Liver (tissue), 8 donors: ENCODE measurements at regions not wholly inside any gene's neighbourhood (a gene's known extent, or its start where the extent isn't known, plus 50 kb on each side); places are given as distances from the start of the nearest gene placed in this dataset.

ENCODE experiments used
- DNase-seq: peaks from one replicate; pipeline ENCODE4 v3.0.0-alpha.2; 2017; ENCODE audit warnings: low spot score
- H3K27ac ChIP-seq, 2 donors: one replicate each; pipeline ENCODE4 v1.7.0; 2013; ENCODE audit warnings: inconsistent platforms in 2 of 2, low read length in 2 of 2, control low read depth in 1 of 2, low read depth in 1 of 2, mild to moderate bottlenecking in 1 of 2
- H3K27me3 ChIP-seq, 4 donors: one replicate each; pipeline versions ENCODE4 v1.6.1 to v1.7.0; 2013; ENCODE audit warnings: low read length in 3 of 4, inconsistent platforms in 1 of 4, mild to moderate bottlenecking in 1 of 4, moderate library complexity in 1 of 4; ENCODE audit not compliant: control insufficient read depth in 4 of 4, insufficient read depth in 4 of 4
- H3K36me3 ChIP-seq, 4 donors: one replicate each; pipeline versions ENCODE4 v1.6.1 to v1.7.0; 2013; ENCODE audit warnings: low read length in 3 of 4, mild to moderate bottlenecking in 3 of 4, low read depth in 1 of 4, moderate library complexity in 1 of 4; ENCODE audit not compliant: control insufficient read depth in 4 of 4, insufficient read depth in 3 of 4
- H3K4me1 ChIP-seq, 4 donors: one replicate each; pipeline versions ENCODE4 v1.6.1 to v1.7.0; 2013; ENCODE audit warnings: low read length in 3 of 4, mild to moderate bottlenecking in 3 of 4, moderate library complexity in 1 of 4; ENCODE audit not compliant: control insufficient read depth in 4 of 4, insufficient read depth in 4 of 4
- H3K4me3 ChIP-seq, 3 donors: one replicate each; pipeline versions ENCODE4 v1.6.1 to v1.7.0; 2013; ENCODE audit warnings: low read length in 3 of 3, control low read depth in 1 of 3, low read depth in 1 of 3, mild to moderate bottlenecking in 1 of 3
- H3K9ac ChIP-seq, 2 donors: one replicate each; pipeline ENCODE4 v1.7.0; 2013; ENCODE audit warnings: low read length in 2 of 2, mild to moderate bottlenecking in 2 of 2, moderate library complexity in 2 of 2, control low read depth in 1 of 2, low read depth in 1 of 2
- H3K9me3 ChIP-seq, 4 donors: one replicate each; pipeline versions ENCODE4 v1.6.1 to v1.7.0; 2013; ENCODE audit warnings: low read length in 3 of 4; ENCODE audit not compliant: control insufficient read depth in 4 of 4
- EGR1 ChIP-seq, 2 donors: IDR thresholded peaks; 2 replicates each; pipeline ENCODE4 v1.6.1; 2016 to 2018; ENCODE audit warnings: antibody characterized with exemption in 2 of 2, low read depth in 2 of 2
- HNF4A ChIP-seq, 2 donors: conservative IDR thresholded peaks; 2 replicates each; pipeline ENCODE4 v1.6.1; 2016; ENCODE audit warnings: antibody characterized with exemption in 2 of 2, mild to moderate bottlenecking in 2 of 2
- HNF4G ChIP-seq: IDR thresholded peaks from 2 replicates; pipeline ENCODE4 v1.6.1; 2016; ENCODE audit warnings: antibody characterized with exemption
- JUND ChIP-seq, 2 donors: IDR thresholded peaks; 2 replicates each; pipeline ENCODE4 v1.6.1; 2016; ENCODE audit warnings: antibody characterized with exemption in 2 of 2
- NR2F2 ChIP-seq: IDR thresholded peaks from 2 replicates; pipeline ENCODE4 v1.6.1; 2016; ENCODE audit warnings: antibody characterized with exemption
- SP1 ChIP-seq: IDR thresholded peaks from 2 replicates; pipeline ENCODE4 v1.6.1; 2018; ENCODE audit warnings: antibody characterized with exemption, mild to moderate bottlenecking
- YY1 ChIP-seq: IDR thresholded peaks from 2 replicates; pipeline ENCODE4 v1.6.1; 2016; ENCODE audit warnings: antibody characterized with exemption, mild to moderate bottlenecking
- WGBS: extraction: QIAGEN DNeasy Blood & Tissue Kit; methylation state at CpG from one replicate; pipeline ENCODE4 v1.1.7; 2013; 5-methylcytosine and 5-hydroxymethylcytosine counted together
- TF ChIP-seq, protein P1 (sequence below): fragments of 150-350 bp; IDR thresholded peaks from 2 replicates; pipeline ENCODE4 v1.5.1; 2017; ENCODE audit warnings: improper control_type of control experiment, low read depth, low read length; ENCODE audit not compliant: missing input control
- TF ChIP-seq, protein P2 (sequence below): IDR thresholded peaks from 2 replicates; pipeline ENCODE4 v1.6.1; 2016; ENCODE audit warnings: antibody characterized with exemption, mild to moderate bottlenecking
- TF ChIP-seq, protein P3 (sequence below): IDR thresholded peaks from 2 replicates; pipeline ENCODE4 v1.6.1; 2016; ENCODE audit warnings: antibody characterized with exemption
- TF ChIP-seq, protein P4 (sequence below): IDR thresholded peaks from 2 replicates; pipeline ENCODE4 v1.6.1; 2016; ENCODE audit warnings: antibody characterized with exemption
- donor health status: healthy.
- donor health status: healthy.
- donor health status: healthy.
- donor health status: healthy.
- donor health status: healthy.

DNA sequence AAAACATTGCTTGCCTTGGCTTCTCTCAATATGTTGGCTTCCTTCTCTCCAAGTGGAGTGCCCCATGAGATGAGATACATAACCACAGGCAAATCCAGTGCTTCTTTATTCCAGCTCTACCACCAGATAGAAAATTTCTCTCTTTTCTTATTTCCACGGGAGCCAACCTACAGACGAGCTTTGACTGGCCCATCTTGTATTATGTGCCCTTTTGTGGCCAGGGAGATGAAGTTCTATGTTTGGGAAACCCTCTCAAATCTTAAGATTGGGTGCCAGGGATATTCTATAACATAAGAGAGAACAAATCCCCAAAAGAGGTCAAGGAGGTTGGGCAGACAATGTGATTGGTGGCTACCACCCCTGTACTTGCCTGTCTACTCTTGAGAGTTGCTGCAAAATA, 351.8 kb downstream of the ZNF326 start:
- Histone ChIP-seq H3K9me3 (peaks cover 0 to 5% (median 2%) of the 10 kb centered on the region in 4 donors), H3K27ac (no peak overlapping the region), H3K4me3 (no peak overlapping the region), H3K27me3 (peaks cover 0 to 3% (median 0%) of the 10 kb centered on the region in 4 donors), H3K9ac (no peak overlapping the region), H3K4me1 (no peaks in the 10 kb centered on the region), H3K36me3 (no peaks in the 10 kb centered on the region)
- no peak for DNase-seq
- no peak for TF ChIP-seq HNF4G
- 88% methylated on average over 2 of the region's 2 CpGs for WGBS

DNA sequence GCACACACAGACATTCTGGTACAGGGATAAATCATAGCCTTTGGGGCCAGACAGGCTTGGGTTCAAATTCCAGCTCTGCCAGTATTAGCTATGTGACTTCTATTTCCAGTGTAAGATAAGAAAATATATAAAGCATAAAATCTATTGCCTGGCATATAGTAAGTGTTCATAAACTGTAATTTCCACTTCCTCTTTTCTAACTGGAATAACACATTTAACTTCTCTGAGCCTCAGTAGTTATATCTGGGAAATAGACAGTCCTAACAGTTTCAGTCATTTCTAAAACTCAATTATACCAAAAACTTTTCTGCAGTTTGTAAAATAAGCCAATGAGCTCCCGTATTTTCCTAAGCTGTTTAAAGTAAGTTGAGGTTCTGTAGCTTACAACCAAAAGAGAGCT, 351.4 kb downstream of the ZNF326 start:
- no peak for DNase-seq
- 79% methylated on average over 1 of the region's 1 CpG for WGBS
- no peaks in the 10 kb centered on the region for H3K4me1 ChIP-seq
- H3K4me3 ChIP-seq = no peak overlapping the region
- no peaks in the 10 kb centered on the region for H3K36me3 ChIP-seq
- peaks cover 0 to 5% (median 2%) of the 10 kb centered on the region in 4 donors for H3K9me3 ChIP-seq
- peaks cover 0 to 3% (median 0%) of the 10 kb centered on the region in 4 donors for H3K27me3 ChIP-seq
- no peak overlapping the region for H3K27ac ChIP-seq
- TF ChIP-seq, protein P1, sequence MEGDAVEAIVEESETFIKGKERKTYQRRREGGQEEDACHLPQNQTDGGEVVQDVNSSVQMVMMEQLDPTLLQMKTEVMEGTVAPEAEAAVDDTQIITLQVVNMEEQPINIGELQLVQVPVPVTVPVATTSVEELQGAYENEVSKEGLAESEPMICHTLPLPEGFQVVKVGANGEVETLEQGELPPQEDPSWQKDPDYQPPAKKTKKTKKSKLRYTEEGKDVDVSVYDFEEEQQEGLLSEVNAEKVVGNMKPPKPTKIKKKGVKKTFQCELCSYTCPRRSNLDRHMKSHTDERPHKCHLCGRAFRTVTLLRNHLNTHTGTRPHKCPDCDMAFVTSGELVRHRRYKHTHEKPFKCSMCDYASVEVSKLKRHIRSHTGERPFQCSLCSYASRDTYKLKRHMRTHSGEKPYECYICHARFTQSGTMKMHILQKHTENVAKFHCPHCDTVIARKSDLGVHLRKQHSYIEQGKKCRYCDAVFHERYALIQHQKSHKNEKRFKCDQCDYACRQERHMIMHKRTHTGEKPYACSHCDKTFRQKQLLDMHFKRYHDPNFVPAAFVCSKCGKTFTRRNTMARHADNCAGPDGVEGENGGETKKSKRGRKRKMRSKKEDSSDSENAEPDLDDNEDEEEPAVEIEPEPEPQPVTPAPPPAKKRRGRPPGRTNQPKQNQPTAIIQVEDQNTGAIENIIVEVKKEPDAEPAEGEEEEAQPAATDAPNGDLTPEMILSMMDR = no peak
- TF ChIP-seq HNF4A (conservative IDR thresholded peaks at IDR 0.05) (no peak), JUND (IDR thresholded peaks at IDR 0.05) (no peak), YY1 (no peak), NR2F2 (no peak), SP1 (no peak), EGR1 (IDR thresholded peaks at IDR 0.05; ENCODE audit: low read depth in 2 of 2) (no peak)
- TF ChIP-seq, protein P2, sequence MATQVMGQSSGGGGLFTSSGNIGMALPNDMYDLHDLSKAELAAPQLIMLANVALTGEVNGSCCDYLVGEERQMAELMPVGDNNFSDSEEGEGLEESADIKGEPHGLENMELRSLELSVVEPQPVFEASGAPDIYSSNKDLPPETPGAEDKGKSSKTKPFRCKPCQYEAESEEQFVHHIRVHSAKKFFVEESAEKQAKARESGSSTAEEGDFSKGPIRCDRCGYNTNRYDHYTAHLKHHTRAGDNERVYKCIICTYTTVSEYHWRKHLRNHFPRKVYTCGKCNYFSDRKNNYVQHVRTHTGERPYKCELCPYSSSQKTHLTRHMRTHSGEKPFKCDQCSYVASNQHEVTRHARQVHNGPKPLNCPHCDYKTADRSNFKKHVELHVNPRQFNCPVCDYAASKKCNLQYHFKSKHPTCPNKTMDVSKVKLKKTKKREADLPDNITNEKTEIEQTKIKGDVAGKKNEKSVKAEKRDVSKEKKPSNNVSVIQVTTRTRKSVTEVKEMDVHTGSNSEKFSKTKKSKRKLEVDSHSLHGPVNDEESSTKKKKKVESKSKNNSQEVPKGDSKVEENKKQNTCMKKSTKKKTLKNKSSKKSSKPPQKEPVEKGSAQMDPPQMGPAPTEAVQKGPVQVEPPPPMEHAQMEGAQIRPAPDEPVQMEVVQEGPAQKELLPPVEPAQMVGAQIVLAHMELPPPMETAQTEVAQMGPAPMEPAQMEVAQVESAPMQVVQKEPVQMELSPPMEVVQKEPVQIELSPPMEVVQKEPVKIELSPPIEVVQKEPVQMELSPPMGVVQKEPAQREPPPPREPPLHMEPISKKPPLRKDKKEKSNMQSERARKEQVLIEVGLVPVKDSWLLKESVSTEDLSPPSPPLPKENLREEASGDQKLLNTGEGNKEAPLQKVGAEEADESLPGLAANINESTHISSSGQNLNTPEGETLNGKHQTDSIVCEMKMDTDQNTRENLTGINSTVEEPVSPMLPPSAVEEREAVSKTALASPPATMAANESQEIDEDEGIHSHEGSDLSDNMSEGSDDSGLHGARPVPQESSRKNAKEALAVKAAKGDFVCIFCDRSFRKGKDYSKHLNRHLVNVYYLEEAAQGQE = no peak
- TF ChIP-seq, protein P3, sequence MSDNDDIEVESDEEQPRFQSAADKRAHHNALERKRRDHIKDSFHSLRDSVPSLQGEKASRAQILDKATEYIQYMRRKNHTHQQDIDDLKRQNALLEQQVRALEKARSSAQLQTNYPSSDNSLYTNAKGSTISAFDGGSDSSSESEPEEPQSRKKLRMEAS = no peak
- TF ChIP-seq, protein P4, sequence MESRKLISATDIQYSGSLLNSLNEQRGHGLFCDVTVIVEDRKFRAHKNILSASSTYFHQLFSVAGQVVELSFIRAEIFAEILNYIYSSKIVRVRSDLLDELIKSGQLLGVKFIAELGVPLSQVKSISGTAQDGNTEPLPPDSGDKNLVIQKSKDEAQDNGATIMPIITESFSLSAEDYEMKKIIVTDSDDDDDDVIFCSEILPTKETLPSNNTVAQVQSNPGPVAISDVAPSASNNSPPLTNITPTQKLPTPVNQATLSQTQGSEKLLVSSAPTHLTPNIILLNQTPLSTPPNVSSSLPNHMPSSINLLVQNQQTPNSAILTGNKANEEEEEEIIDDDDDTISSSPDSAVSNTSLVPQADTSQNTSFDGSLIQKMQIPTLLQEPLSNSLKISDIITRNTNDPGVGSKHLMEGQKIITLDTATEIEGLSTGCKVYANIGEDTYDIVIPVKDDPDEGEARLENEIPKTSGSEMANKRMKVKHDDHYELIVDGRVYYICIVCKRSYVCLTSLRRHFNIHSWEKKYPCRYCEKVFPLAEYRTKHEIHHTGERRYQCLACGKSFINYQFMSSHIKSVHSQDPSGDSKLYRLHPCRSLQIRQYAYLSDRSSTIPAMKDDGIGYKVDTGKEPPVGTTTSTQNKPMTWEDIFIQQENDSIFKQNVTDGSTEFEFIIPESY = no peak
- H3K9ac ChIP-seq = no peak overlapping the region
